ENCODE measurements at regions not wholly inside any gene's neighbourhood (a gene's known extent, or its start where the extent isn't known, plus 50 kb on each side); places are given as distances from the start of the nearest gene placed in this dataset.

GRCh38 chr6:30265181-30265580, 52.0 kb upstream of the TRIM26 start:
- TF ChIP-seq TCF7 (CRISPR knock-in tag; IDR thresholded peaks at IDR 0.05; ENCODE audit: low read depth): no peak
- TF ChIP-seq ATF2 (CRISPR knock-in tag; IDR thresholded peaks at IDR 0.05; ENCODE audit: borderline replicate concordance, low read depth): no peak
- TF ChIP-seq MAX (CRISPR knock-in tag; IDR thresholded peaks at IDR 0.05): no peak
- TF ChIP-seq FOXP1 (CRISPR knock-in tag; IDR thresholded peaks at IDR 0.05; ENCODE audit: borderline replicate concordance): no peak
- no peak for TF ChIP-seq CREB1 (CRISPR knock-in tag; IDR thresholded peaks at IDR 0.05)
- TF ChIP-seq CTCF (IDR thresholded peaks at IDR 0.05): no peak
- no peak for TF ChIP-seq ATF3 (CRISPR knock-in tag; conservative IDR thresholded peaks at IDR 0.05)
- TF ChIP-seq, protein P1, sequence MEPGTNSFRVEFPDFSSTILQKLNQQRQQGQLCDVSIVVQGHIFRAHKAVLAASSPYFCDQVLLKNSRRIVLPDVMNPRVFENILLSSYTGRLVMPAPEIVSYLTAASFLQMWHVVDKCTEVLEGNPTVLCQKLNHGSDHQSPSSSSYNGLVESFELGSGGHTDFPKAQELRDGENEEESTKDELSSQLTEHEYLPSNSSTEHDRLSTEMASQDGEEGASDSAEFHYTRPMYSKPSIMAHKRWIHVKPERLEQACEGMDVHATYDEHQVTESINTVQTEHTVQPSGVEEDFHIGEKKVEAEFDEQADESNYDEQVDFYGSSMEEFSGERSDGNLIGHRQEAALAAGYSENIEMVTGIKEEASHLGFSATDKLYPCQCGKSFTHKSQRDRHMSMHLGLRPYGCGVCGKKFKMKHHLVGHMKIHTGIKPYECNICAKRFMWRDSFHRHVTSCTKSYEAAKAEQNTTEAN (CRISPR knock-in tag; IDR thresholded peaks at IDR 0.05): no peak
- TF ChIP-seq TEAD1 (CRISPR knock-in tag; IDR thresholded peaks at IDR 0.05): no peak
- TF ChIP-seq, protein P2, sequence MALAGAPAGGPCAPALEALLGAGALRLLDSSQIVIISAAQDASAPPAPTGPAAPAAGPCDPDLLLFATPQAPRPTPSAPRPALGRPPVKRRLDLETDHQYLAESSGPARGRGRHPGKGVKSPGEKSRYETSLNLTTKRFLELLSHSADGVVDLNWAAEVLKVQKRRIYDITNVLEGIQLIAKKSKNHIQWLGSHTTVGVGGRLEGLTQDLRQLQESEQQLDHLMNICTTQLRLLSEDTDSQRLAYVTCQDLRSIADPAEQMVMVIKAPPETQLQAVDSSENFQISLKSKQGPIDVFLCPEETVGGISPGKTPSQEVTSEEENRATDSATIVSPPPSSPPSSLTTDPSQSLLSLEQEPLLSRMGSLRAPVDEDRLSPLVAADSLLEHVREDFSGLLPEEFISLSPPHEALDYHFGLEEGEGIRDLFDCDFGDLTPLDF (CRISPR knock-in tag; IDR thresholded peaks at IDR 0.05): no peak

Data from WTC11 (cell line).